ENCODE measurements at regions not wholly inside any gene's neighbourhood (a gene's known extent, or its start where the extent isn't known, plus 50 kb on each side); places are given as distances from the start of the nearest gene placed in this dataset.

GRCh38 chr18:26618135-26618534 is 69.8 kb upstream of the KCTD1 start:
- DNase-seq (no peak), ATAC-seq (ENCODE audit: low read depth) (no peak)
- Mint-ChIP-seq H3K4me3 (no peak overlapping the region), H3K27ac (no peak overlapping the region), H3K36me3 (no peaks in the 10 kb centered on the region), H3K9me3 (peaks cover 2% of the 10 kb centered on the region), H3K4me1 (no peaks in the 10 kb centered on the region), H3K27me3 (peaks cover 2% of the 10 kb centered on the region)
- POLR2A ChIA-PET: no interaction called here

- POLR2A ChIA-PET: no interaction called here
- no peaks in the 10 kb centered on the region for H3K36me3 Mint-ChIP-seq
Observed at GRCh38 chr18:26617151-26617554, 68.8 kb upstream of the KCTD1 start.

GRCh38 chr18:26614374-26614773 is 66.0 kb upstream of the KCTD1 start:
- ATAC-seq (ENCODE audit: low read depth): no peak
- H3K27me3 Mint-ChIP-seq: no peaks in the 10 kb centered on the region
- H3K4me1 Mint-ChIP-seq: no peaks in the 10 kb centered on the region
- POLR2A ChIA-PET: no interaction called here
- no peak for DNase-seq
- H3K27ac Mint-ChIP-seq: no peak overlapping the region
- no peaks in the 10 kb centered on the region for H3K36me3 Mint-ChIP-seq
- H3K9me3 Mint-ChIP-seq: no peaks in the 10 kb centered on the region
- no peak overlapping the region for H3K4me3 Mint-ChIP-seq

More at GRCh38 chr18:26617151-26617554, 68.8 kb upstream of the KCTD1 start:
- no peak for ATAC-seq (ENCODE audit: low read depth)
- Mint-ChIP-seq H3K9me3 (no peaks in the 10 kb centered on the region), H3K27ac (no peak overlapping the region), H3K4me3 (no peak overlapping the region), H3K4me1 (no peaks in the 10 kb centered on the region), H3K27me3 (no peaks in the 10 kb centered on the region)
- no peak for DNase-seq

All from activated naive CD8-positive, alpha-beta T cell treated with anti-CD3 and anti-CD28 coated beads, Interleukin-2, amount 10 ng/mL, durations not matched to agents 7 days and 5 days (primary cell).